Activated CD8-positive, alpha-beta memory T cell treated with anti-CD3 and anti-CD28 coated beads for 48 hours (primary cell): ENCODE measurements at regions not wholly inside any gene's neighbourhood (a gene's known extent, or its start where the extent isn't known, plus 50 kb on each side); places are given as distances from the start of the nearest gene placed in this dataset.

ENCODE experiments used
- DNase-seq, 3 experiments: peaks; one replicate each; pipeline ENCODE4 v3.0.0-alpha.2; 2020; ENCODE audit warnings: low read depth in 2 of 3, low spot score in 2 of 3

DNA sequence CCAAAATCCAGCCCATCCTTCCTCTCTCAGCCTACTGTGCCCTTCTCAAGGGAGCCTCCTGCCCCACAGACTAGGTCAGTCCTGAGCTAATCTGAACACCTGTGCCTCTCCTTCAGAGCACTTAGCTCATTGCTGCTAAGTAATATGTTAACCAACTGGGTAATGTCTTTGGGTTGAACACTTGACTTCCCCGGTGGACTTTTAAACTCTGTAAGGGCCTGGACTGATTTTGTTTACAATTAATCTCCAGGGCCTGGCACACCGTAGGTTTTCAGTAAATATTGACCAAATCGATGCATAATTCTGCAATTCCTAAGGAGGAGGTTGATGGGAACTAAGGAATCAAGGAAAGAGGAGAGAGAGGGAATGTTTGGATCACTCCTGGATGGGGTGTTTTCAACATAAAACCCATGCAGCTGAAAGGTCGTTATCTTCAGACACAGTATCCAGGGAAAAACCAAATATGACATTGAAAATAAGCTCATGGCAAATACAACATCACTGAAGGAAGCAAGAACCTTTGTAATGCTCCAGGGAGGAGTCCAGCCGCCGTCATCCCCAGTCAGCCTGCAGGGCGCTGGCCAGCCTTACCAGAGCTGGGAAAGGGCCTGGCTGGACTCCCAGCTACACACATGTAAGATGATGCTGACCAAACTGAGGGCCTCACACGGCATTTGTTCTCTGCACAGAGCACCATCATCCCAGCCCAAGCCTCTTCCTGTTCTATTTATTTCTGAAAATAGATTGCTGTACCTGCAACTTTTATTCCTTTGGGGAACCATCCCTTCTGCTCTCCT is 166.3 kb downstream of the C5orf15 start:
- no peak for DNase-seq

DNA sequence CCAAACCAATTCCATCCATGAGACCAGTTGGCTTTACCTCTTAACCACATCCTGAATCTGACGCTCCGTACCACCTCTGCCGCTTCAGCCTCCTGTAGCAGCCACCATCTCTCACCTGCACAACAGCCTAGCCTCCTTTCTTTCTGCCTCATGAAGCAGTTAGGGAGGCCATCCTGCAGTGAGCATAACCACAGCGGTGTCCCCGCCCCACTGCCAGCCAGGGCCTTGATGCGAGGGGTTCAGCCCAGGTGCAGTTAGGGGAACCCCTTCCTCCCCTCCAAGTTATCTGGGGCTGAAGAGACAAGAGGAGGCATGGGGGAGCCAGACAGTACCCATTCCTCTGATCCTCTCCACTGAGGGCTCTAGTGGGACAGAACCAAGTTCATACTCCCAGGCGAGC is 167.0 kb downstream of the C5orf15 start:
- no peak for DNase-seq

DNA sequence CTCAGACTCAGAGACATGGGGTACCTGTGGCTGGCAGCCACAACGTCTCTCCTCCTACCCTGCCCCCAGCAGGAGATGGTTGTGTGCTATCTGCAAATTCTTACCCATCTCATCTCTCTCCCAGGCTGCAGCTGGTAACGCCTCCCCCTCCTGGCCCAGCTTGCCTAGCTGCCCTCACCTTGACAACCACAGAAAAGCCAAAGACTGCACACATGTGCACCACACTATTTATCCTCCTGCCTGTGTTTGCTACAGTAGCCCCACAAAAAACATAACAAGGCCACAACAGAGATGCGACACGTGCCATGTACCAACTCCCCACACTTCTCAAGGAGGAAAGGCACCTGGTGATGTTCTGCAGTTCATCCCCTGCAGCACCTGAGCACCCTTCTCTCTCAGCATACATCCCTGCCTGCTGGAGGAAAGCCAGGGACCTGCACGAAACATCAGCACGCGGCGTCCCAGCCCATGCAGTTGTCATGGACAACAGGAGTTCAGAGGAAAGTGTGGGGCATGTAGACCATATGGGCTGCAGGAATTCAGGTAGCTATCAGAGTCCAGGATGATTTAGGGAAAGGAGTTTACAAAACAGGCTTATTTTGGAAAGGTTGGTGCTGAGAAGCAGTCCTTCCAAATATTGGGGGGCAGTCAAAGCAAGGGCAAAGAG is 168.7 kb downstream of the C5orf15 start:
- DNase-seq: no peak

DNA sequence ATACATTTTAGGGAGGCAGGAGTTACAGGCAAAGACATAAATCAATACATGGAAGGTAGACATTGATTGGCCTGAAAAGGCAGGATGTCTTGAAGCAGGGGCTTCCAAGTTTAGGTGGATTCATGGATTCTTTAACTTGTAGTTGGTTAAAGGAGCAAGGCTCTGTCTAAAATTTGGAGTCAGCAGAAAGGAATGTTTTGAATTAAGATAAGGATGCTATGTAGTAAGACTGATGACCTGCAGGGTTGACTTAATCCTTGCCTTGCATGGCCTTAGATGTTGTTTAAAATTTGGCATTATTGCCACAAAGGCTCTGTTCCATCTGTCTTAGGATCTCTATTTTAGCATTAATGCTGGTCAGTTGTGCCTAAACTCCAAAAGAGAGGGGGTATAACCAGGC is 171.3 kb downstream of the C5orf15 start:
- DNase-seq: no peak

DNA sequence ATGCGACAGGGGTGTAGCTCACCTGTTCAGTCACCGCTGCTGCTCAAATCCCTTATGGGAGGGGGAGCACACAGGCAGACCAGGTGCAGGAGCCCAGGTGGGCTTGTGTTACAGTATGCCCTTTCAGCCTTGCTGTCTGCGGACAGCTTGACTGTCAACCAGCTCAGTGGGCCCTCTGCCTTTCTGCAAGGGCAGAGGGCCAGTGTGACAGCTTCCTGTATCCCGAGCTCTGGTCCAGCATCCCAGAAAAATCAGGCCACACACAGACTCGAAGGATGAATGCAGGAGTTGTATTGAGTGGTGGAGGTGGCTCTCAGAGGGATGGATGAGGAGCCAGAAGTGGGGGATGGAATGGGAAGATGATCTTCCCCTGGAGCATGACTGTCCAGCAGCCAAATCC is 172.2 kb downstream of the C5orf15 start:
- DNase-seq: no peak

DNA sequence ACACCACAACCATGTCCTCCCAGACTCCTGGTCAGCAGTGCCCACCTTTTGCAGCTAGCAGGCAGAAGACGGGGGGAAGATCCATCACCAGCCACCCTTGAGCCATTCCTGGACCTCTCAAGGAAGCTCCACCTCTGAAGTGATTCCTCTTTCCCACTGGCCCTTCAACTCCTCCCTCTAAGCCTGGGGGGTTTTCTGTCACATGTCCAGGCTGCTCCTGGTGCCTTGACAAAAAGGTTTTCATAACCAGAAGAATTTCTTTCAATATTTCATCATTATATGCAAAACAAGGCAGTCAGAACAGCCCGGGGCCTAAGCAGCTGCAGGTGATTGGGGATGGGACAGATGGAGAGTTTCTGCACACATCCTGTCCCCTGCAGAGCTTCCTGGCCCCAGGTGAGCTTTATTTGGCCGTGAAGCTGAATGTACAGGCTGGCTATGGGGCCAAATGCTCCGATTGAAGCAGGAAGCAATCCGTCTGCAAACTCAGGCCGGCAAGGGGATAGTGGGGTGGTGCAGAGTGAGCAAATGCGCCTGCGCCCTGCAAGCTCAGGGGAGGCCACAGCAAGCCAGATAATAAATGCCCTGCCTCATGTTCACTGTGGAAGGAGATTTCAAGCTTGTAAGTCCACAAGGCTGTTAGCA is 173.5 kb downstream of the C5orf15 start:
- no peak for DNase-seq

DNA sequence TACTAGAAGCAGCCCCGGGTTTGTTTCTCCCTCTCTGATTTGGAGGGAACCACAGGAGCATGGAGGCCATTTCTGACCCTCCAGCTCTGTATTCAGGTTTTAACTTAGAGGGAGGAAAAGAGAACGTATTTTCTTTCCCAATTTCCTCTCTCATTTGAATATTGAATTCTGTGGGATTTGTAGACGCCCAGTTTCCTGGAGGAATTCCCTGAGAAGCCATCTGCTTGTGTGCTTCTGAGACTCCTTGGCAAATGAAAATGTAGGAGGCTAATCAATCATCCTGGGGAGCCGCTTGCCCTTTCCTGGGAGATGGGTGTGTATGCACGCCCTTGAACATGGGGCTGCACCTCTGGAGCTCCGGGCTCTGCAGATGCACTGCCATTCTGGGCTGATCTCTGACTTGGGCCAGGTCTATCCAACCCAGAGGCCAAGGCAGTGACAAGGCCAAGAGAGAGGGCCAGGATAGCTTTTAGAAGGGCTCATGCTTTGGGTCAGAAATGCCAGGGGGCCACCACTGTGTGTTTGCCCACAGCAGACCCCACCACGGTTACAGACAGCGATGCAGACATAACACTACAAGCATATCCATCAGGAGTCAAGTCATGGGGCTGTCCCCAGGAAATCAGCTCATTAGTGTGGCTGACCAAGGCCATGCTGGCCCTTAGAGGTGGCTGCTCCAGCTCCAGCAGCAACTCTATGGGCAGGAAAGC is 174.5 kb downstream of the C5orf15 start:
- DNase-seq: no peak

DNA sequence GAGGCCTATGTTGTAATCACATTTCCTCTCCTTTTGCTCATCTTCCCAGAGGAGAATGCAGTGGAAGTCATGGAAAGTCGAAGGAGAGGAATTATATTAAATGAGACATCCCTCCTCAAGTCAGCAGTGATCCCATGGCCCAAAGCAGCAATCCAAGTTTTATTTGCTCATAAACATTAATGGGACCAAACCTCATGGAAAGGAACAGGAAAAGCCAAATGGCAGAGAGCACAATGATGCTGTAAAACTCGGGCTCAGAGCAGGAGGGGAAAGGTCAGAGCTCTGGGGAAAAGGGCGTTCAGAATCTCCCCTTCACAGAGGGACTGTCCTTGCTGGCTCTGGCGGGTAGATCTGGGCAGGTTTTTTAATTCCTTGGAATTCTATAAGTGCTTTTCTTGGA is 175.8 kb downstream of the C5orf15 start:
- no peak for DNase-seq

DNA sequence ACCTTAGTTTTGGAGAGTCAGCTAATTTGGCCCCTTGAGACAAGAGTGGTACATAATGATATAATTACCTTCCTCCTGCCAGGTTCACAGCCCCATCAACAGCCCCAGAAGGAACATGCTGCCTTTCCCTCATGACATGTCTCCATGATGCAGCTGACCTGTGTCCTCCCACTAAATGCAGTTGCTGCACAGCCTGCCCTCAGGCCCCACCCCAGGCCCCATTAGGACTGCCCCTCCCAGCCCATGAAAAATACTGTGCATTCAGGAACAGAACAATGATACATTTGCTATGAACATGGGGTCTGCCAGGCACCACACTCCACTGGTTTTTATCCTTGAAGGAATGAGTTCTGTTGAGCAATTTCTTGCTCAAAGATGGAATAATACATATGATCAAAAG is 176.4 kb downstream of the C5orf15 start:
- DNase-seq: no peak

DNA sequence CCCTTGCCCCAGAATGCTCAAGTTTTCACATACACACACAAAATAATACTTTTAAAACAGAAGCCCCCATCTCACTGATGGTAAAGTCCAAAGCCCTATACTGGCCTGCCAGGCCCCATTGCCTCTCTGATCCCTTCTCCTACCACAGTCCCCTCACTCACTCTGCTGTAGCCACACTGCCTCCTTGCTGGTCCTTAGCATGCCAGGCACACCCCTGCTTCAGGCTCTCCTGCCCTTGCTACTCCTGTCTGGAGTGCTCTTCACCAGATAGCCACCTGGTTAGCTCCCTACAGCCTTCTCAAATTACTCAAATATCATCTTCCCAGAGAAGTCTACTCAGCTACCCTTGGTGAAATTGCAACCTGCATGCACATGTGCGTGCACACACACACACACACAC is 177.5 kb downstream of the C5orf15 start:
- DNase-seq: no peak

DNA sequence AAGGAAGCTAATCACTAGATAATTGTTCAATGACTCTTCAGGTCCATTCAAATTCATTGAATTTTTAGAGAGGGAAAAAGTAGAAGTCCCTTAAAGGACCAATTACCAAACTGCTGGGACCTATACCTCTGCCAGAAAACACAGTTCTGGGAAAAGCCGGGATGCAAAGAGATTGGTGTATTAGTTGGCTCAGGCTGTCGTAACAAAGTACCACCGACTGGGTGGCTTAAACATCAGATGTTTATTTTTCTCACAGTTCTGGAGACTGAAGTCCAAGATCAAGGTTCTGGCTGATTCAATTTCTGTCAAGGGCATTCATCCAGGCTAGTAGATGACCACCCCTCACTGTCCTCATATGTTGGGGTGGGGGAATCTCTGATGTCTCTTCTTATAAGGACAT is 177.1 kb upstream of the FSTL4 start:
- DNase-seq: no peak

DNA sequence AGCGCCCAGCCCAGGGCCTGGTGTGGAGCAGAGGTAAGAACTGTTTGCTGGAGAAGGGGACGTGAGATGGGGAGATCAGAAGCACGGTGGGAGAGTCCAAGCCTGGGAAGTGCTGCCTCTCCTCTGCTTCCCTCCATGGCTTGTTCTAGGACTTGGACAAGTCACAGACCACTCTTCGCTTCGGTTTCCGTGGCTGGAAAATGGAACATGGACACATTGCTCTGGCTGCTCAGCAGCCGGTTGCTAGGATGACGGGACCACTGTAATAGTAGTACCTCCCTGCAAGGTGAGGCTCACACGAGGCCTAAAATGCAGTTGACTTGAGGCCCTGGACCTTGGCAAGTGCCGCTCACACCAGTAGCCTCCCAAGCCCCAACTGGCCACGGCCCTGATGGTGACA is 175.8 kb upstream of the FSTL4 start:
- DNase-seq: no peak

DNA sequence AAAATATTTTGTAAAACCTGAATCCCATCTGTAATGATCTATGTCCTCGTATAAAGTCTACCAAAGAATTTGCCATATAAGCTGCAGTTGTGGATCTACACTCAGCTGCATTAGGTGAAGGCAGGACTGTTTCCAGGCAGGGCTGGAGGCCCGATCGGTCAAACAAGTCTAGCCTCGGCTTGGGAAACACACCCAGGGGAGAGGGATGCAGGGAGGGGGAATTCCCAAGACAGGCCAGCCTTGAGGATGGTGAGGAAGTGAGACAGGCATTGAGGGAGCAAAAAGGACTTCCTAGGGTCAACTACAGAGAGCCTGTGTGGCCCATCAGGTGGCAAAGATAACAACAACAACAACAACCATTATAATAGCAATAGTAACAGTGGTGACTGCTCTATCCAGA is 174.1 kb upstream of the FSTL4 start:
- no peak for DNase-seq

DNA sequence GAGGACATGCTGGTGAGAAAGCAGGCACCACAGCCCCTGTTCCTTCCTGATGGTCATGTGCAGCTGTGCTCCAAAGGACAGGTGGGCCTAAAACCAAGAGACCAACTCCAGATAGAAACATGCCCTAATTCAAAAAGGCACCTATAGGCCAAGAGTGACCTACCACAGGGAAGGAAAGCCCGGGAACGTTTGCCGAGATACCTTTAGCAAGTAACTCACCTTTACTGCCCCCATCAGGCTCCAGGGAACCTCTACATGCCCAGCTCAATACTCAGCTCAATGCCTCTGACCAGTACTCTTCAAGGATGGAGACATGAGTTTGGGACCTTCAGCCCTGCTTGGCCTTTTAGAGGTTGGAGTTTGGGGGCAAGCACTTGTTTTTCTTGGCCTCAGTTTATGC is 172.8 kb upstream of the FSTL4 start:
- no peak for DNase-seq

DNA sequence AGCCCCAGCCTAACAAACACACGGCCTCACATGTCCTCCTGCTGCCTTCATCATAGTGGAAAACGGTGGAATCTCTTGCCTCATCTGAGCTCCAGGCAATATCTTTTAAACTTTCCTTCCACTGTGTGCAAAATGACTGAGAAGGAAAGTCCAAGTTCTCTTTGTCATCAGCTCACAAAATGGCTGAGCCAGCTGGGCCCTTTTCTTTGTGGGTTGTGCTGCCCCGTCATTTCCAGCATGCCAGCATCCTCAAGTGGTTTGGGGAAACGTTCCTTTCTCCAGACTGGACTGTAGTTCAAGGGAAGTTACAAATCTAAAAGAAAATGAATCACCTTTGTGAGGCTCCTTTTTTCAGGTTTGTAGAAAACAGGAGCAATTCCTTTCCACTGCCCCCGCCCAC is 171.1 kb upstream of the FSTL4 start:
- DNase-seq: no peak

DNA sequence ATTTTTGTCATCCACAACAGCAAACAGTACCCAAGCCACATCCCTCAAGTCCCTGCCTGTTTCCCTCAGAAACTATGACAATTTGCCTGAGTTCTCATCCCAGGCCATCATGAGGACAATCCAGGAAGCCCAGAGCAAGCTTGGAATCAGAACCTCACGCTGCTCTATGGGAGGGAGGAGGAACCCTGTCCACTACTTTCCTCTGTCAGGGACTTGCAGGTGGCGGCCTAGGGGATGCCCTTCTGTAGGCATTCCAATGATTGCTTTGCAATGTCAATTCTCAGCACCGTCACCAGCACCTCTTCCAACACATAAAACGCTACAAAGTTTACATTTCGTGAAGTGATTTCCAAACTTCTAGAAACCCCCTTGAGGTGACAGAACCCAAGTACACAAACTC is 170.4 kb upstream of the FSTL4 start:
- no peak for DNase-seq

DNA sequence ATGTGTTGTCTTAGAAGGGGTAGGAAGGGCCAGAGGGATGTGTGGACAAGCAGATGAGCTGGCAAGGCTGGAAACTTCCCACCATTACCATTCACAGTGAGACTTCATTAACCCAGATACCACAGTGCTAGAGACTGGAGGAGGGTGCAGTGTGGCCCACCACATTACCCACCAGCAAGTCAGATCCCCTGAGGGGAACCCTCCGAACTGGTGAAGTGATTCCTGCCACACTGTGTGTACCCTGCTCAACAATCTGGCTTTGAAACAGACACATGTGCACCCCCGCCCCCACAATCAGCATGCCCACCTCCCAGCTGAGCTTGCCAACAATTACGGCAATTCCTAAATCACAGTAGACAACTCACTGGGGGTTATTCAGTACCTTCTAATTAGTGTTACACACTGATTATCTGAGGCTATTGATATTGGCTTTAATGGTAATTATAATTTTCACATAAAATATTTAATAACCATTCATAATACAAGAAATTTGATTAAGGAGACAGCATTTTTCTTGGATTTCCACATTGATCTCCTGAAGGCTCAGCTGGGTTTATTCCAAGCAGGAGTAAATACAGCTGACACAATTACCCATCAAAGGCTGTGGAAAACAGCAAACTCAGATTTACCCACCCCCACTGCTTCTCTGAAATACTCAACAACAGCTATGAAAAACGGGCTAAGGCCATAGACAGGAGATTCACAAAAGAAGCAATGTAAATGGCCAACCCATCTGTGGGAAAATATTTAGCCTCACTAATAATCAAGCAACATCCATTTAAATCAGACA is 169.3 kb upstream of the FSTL4 start:
- no peak for DNase-seq

DNA sequence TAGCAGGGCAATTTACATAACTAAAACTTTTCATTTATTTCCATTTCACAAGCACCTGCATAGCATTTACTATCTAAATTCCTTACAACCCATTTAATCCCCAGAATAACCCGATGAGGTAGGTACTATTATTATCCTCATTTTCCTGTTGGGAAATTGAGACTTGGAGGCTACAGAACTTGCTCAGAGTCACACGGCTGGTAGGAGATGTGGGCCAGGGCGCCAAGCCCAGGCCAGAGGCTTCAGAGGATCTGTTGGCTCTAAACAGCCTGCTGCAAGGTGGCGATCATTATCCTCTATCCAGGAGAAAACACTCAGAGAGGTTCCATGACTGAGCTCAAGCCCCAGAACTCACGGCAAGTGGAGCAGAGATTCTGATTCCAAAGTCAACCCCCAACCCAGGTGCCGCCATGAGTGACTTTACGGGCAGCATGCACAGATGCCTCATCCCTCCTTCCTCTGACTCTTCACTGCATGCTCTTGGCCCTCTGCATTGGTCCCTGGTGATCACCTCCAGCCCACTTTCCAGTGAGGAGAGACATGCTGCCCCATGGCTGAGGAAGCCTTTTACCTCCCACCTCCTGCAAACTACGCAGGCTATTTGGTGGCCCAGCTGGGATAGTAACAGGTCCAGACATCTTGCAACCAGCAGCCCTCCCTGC is 168.4 kb upstream of the FSTL4 start:
- DNase-seq: no peak

DNA sequence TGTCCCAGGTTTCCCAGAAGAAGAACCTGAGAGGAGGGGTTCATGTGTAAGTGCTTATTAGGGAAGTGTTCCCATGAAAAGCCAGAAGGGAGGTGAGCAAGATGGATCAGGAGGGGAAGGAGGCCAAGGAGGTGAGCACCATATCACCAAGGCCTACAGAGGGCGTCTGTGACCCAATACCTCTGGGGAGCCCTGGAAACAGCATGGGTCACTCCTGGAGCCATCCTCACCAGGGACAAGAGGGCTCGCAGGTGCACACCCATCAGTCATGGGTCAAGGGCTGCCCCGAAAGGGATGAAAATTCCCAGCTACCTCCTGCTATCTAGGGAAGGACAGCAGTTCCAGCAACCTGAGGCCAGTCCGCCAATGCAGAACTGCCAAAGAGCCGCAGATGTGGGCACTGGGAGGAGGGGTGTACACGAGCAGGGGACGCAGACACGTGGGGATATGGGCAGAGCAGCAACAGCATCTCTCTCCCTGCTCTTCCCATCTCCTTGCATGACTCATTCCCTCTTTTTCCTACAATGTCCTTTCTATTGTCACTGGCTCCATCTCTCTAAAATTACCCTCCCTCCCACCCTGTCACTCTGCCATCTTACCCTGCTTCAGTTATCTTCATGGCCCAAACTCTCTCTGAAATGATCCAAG is 167.6 kb upstream of the FSTL4 start:
- DNase-seq: no peak

DNA sequence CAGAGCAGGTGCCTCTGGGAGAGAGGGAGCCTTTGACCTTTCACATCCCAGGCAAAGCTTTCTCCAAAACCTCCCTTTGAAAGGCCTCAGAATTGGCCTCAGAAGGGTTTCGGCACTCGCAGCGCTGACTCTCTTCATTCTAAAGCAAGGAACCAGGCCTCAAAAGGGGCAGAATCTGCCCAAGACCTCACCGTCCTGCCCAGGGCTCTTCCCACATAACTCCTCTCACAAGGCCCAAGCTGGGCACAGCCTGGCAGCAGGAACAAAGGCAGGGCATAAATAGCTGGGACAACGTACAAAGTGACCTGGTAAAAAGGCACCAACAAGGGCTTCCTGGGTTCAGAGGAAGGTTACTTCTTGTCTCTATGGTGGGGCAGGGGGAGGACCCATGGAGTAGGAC is 166.3 kb upstream of the FSTL4 start:
- DNase-seq: no peak
